ENCODE measurements at regions not wholly inside any gene's neighbourhood (a gene's known extent, or its start where the extent isn't known, plus 50 kb on each side); places are given as distances from the start of the nearest gene placed in this dataset.
"Not testable (repeated sequence)": the region's sequence is repeated elsewhere in the genome, so short reads cannot be mapped to it uniquely, and the experiment has no call there.

DNA sequence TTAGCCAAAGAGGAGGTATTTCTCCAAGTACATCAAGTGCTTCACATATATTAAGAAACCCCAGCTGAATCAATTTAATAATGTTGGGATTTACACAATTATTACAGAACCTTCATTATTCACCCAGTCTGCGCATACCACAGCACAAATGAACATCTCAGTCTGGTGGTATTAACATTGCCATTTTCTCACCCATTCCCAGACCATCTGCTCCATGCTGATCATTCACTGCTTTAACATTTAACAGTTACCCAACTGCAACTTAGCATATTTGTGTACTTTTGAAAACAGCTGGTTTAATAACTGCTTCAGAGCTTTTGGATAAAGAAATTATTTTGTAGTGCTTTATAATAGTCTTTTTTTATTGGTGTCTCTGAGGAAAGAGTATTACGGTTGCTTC lies 1072.1 kb downstream of the NXPH1 start:
- no peak for DNase-seq (ENCODE audit: low read depth)

DNA sequence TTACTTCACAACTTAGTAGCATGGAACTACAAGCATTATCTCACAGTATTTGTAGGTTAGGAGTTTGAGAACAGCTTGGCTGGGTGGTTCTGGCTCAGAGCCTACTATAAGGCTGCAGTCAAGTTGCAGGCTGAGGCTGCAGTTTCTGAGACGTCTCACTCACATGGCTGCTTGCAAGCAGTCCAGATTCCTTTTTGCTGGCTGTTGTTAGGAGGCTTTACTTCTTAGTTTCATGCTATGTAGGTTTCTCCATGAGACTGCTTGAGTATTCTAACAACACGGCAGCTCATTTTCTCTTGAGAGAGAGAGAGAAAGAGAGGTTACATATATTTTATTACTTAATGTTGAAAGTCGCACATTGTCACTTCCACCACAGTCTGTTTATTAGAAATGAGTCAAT lies 1073.9 kb downstream of the NXPH1 start:
- DNase-seq (ENCODE audit: low read depth), result no peak

DNA sequence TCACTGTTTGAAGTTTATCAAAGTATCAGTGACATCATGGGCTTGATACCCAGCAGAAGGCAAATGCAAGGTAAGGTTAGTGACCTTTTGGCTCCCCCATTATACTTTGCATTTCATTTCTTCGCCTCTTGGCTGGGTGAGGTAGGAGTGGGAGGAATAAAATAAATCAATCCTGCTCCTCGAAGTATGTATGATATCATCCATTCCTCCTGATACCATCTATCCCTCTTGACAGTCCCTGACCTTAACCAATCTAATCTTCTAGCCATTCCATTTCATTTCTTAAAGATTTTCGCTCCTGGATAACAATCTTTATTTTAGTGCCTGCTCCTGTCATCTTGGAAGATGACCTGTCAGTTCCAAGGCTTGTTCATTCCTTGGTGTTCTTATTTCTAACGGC lies 1083.3 kb downstream of the NXPH1 start:
- DNase-seq (ENCODE audit: low read depth), result no peak

DNA sequence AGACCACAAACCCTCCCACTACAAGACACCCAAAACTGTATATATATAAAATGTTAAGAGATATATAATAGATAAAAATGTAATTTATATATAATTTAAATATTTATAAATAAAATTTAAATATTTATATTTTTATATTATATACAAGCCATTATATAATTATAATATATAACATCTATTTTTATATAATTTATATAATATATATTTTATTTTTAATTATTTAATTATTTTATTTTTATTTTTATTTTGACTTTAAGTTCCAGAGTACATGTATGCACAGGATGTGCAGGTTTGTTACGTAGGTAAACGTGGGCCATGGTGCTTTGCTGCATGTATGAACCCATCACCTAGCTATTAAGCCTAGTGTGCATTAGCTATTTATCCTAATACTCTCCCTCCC lies 1090.2 kb downstream of the NXPH1 start:
- no peak for DNase-seq (ENCODE audit: low read depth)

DNA sequence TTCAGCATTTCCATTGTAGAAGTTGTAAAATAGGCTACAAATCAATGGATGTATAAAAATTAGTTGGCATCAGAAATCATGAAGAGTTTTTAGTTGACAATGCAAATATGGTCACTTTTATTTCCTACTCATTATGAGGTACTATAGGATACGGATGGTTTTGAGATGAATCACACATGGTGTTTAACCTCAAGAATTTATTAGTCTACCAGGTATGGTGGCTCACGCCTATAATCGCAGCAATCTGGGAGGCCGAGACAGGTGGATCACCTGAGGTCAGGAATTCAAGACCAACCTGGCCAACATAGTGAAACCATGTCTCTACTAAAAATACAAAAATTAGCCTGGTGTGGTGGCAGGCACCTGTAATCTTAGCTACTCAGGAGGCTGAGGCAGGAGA lies 1119.0 kb downstream of the NXPH1 start:
- not testable (repeated sequence) for DNase-seq (ENCODE audit: low read depth)

DNA sequence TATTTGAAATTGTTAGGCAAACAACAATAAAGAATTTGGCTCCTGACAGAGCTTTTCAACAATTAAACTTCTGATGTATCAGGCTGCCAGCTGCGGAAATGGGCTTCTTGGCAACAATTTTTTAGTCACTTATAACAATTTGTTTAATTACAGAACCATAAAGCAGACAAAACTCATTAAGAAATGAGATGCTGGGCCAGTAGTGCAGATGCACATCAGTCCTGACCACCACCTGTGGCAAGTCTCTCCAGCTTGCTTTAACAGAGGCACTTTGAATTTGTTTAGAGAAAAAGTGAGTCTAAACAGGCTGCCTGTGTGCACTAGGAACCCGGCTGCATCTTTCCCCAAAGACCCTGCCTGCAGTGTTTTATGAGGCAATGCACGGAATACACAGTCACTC lies 1124.4 kb downstream of the NXPH1 start:
- DNase-seq (ENCODE audit: low read depth), result no peak

DNA sequence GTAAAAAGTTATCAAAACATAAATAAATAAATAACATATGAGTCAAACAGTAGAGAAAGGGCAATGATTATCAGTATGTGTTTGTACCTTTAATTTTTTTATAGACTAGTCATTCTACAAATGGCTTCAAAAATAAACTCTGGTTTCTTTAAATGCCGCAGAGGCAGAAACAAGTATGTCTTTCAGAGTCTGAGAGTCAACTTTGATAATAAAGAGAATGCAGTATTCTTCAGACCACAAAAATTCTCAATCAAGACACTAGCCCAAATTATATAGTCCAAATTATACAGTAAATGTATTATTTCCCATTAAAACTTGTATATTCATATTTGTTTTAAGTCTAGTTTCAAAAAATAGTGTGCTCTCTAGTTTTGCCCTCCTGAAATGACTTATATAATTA lies 1142.3 kb downstream of the NXPH1 start:
- DNase-seq (ENCODE audit: low read depth), result no peak

DNA sequence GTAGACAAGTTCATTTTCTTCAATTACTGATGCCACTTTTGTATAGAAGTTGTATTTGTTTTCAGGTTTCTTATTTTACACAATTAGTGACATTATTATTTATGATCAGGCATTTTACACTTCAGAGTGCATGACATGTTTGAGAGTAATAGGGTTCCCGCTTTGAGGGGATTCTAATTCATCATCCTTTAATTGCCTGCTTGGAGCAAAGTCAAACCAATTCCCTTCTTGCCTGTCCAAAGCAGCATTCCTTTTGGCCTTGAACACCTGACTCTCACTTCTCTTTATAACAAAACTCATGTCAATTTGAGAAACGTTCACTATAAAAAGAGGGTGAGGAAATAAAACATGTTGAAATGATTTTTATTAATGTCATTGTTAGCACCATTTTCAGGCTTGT lies 1149.4 kb downstream of the NXPH1 start:
- no peak for DNase-seq (ENCODE audit: low read depth)

DNA sequence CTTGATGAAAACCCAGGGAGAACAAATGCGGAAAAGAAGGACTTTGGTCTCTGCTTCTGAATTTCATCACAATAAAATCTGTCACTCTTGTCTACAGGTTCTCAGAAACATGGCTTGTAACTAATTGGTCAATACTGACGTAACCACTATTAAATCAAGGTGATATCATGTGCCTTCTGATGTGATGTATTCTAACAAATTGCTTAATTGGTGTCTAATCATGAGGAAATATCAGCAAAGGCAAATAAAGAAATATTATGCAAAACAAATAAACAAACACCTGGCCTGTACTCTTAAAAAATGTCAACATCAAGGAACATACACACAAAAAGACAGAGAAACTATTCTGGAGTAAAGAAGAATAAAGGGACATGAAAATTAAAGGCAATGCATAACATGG lies 1165.0 kb downstream of the NXPH1 start:
- no peak for DNase-seq (ENCODE audit: low read depth)

DNA sequence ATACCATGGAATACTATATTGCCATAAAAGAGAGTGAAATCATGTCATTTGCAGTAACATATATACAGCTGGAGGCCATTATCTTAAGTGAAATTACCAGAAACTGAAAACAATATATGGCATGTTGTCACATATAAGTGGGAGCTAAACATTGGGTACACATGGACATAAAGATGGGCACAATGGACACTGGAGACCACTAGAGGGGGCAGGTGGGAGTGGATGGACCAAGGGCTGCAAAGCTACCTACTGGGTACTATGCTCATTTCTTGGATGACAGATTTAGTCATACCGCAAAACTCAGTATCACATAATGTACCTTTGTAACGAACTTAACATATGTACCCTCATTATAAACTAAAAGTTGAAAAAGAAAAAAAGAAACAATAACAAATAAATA lies 1167.6 kb downstream of the NXPH1 start:
- DNase-seq (ENCODE audit: low read depth), result no peak

DNA sequence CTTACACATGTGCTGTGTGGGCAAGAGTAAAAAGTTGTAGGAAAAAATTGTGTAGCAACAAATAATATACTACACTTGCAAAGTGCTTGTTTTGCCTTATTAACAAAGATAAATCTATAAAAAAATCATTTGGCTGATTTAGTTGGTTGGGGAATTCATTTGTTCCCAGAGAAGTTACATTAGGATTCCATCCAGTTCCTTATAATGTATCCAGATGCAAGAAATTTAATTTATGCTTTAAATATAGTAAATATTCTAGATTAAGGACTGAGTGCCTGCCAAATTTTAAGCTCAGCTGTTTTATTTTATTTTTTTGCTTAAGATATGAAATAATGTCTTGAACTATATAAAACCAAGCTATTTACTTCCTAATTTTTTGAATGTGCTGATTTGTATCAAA lies 1169.9 kb downstream of the NXPH1 start:
- no peak for DNase-seq (ENCODE audit: low read depth)

DNA sequence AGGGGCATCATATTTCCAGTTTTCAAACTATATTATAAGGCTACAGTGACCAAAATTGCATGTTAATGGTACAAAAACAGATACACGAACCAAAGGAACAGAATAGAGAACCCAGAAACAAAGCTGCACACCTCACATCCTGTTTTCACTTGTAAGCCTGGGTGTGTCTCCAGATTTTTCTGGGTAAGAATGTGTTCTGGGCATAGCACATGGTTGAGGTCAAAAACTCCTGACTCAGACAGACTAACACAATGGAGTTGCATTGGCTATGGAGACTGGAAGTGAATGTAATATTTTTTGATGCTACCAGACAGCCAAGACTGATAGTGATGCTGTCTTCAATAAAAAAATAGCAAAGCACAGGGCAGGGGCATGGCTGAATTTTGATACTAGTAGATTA lies 1175.2 kb downstream of the NXPH1 start:
- DNase-seq (ENCODE audit: low read depth), result no peak

DNA sequence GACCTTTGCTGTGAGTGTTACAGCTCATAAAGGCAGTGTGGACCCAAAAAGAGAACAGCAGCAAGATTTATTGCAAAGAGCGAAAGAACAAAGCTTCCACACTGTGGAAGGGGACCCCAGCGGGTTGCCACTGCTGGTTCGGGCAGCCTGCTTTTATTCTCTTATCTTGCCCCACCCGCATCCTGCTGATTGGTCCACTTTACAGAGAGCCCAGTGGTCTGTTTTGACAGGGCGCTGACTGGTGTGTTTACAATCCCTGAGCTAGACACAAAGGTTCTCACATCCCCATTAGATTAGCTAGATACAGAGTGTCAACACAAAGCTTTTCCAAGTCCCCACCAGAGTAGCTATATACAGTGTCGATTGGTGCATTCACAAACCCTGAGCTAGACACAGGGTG lies 1187.5 kb downstream of the NXPH1 start:
- not testable (repeated sequence) for DNase-seq (ENCODE audit: low read depth)

DNA sequence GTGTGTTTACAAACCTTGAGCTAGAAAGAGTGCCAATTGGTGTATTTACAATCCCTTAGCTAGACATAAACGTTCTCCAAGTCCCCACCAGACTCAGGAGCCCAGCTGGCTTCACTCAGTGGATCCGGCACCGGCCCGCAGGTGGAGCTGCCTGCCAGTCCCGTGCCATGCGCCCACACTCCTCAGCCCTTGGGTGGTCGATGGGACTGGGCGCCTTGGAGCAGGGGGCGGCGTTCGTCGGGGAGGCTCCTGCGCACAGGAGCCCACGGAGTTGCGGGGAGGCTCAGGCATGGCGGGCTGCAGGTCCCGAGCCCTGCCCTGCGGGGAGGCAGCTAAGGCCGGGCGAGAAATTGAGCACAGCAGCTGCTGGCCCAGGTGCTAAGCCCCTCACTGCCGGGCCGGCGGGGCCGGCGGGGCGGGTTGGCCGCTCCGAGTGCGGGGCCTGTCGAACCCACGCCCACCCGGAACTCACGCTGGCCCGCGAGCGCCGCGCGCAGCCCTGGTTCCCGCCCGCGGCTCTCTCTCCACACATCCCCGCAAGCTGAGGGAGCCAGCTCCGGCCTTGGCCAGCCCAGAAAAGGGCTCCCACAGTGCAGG lies 1188.0 kb downstream of the NXPH1 start:
- DNase-seq (ENCODE audit: low read depth), result not testable (repeated sequence)

DNA sequence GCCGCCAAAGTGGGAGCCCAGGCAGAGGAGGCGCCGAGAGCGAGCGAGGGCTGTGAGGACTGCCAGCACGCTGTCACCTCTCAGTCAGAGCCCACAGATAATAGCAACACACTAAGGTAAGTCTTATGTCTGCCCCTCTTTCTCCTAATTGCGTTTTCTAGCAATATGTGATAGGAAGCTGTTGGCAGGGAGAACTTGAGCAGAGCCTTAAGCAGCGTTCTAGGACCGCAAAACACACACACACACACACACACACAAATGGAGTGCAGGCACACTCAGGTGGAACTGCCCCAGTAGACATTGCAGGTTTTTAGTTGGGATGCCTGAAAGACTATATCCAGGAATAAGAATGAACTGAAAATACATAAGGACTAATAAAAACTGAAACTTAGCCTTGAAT lies 1188.5 kb downstream of the NXPH1 start:
- DNase-seq (ENCODE audit: low read depth), result no peak

DNA sequence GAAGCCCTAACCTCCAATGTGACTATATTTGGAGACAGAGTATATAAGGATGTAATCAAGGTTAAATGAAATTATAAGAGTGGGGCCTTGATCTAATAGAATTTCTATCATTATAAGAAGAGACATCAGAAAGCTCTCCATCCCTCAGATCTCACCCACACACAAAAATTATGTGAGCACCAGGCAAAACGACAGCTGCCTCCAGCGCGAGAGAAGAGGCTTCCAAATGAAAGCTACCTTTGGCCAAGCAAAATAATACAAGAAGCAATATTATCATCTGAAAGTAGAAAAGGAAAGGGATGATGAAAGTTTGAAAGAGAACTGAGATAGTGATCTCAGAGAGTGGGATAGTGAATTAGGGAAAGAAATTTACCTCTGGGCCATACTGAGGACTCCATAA lies 1192.5 kb downstream of the NXPH1 start:
- no peak for DNase-seq (ENCODE audit: low read depth)

DNA sequence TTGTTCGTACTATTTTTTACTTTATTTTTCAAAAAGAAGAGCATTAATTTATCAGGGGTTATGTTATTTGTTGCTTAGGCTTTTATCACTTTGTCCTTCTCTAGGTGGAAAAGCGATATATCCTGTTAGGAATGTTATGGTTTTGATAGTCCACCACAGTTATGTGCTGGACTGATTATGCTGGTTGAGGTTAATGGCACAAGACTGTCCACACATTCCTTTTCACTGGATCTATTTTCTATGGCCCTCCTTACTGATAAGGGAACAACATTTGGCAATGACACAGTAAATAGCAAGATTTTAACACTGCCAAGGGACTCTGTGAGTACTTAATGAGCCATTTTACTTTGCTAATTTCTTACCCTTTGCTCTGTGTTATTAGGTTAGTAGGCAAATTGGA lies 1212.3 kb downstream of the NXPH1 start:
- DNase-seq (ENCODE audit: low read depth), result no peak

DNA sequence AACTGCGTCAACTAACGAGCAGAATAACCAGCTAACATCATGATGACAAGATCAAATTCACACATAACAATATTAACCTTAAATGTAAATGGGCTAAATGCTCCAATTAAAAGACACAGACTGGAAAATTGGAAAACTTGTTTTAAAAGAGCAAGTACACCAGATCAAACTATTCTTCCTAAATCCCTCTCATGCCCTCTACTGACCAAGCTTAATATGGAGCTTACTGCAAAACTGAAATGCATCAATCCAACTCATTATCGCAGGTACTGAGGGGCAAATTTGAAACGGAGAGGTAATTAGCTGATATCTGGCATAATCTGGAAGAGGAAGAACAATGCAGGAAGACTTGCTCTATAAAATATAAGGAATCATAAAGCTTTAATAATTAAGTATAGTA lies 1223.8 kb downstream of the NXPH1 start:
- DNase-seq (ENCODE audit: low read depth), result no peak

DNA sequence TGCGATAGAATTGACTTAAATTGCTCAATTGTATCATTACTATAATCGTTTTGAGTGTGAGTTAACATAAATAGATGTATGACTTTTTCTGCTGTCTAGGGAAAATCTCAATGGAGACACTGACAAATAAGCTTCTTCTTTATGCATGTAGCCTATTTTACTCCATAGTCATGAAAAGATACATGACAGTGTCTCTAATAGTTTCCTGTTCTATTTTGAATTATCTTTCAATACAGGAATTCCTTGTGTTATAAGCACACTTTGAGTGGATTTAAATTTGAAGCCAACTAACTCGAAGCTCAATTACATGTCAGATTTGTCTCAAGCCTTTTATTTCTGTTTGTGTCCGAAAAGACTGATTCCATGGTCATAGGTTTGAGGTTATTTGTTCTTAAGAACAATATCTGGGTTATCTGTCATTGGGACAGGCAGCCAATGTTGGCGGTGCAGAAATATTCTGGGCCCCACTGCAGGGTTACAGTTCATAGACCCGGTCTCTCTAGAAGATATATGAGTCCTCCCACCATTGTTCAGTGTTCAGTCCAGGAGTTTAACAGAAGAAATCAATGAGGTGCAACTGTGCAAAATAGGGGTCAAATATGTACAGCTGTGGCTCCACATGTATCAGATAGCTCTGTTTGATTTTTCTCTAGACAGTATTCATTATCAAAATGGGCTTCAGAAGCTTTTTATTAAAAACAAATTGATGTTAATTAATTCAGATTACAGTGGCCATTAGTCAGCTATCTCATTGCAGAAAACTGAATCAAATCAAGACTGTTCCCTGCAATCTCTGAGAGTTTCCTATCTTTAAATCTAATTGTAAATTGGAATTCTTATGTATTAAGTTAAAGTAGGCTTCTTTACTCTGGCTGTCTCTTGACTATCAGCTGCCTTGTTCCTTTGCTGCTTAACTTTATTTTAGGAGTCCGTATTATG lies 1238.8 kb downstream of the NXPH1 start:
- no peak for DNase-seq (ENCODE audit: low read depth)

DNA sequence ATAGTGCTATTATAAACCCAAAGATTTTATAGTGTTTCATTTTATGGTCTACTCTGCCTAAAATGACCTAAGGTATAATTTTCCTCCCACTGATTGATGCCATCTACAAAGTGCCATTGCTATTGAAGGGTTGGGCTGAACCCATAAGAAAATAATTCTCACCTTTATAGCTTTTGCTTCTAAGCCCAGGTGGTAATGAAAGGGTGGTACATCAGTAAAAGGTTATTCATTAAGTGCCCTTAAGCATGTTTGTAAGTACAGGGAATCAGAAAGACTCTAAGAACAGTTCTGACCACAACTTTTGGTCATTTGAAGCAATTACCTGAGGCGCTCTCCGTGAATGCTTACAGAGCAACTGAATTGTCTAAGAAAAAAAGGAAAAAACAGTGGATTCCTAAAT lies 1247.3 kb downstream of the NXPH1 start:
- DNase-seq (ENCODE audit: low read depth), result no peak

DNA sequence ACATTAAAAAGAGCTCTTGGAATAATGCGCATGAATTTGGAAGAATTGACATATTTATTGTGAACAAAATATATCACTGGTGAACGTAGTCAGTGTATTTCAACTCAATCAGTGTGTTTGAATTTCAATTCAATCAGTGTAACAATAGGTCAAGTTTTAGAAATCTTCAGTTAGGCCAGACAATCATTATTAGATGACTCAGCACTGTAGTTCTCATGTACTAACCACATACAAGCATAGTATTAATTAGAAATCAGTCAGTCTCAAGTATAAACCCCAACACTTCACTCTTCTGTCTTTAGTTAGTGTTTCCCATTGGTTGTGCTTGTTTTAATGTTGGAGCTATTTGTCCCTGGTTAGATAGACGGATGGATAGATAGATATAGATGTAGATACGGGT lies 1247.9 kb downstream of the NXPH1 start:
- no peak for DNase-seq (ENCODE audit: low read depth)

DNA sequence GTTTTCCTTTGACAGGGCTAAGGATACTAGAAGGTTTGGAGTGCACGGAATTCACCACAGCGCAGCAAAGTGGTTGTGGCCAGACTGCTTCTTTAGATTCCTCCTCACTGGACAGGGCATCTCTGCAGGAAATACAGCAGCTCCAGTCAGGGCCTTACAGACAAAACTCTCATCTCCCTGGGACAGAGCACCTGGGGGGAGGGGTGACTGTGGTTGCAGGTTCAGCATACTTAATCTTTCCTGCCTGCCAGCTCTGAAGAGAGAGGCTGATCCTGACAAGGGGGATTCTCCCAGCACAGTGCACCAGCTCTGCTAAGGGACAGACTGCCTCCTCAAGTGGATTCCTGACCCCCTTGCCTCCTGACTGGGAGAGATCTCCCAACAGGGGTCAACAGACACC lies 1257.9 kb downstream of the NXPH1 start:
- DNase-seq (ENCODE audit: low read depth), result no peak

DNA sequence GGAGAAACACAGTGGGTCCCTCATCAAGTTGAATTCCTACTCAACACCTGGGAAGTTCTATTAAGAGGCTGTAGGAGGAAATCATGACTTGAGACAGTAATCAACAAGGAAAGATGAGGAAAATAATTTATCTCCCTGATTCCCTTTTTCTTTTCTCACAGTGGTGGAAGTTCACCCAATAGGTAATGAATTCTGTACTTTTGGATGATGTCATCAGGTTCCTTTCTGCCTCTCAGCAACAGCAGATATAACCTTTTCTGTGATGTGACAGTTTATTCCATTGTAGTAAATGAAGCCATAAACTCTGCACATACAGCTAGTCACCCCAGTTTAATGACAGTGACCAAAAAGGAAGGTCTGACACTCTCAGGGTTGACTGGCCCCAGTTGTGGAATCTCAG lies 1265.0 kb downstream of the NXPH1 start:
- no peak for DNase-seq (ENCODE audit: low read depth)

DNA sequence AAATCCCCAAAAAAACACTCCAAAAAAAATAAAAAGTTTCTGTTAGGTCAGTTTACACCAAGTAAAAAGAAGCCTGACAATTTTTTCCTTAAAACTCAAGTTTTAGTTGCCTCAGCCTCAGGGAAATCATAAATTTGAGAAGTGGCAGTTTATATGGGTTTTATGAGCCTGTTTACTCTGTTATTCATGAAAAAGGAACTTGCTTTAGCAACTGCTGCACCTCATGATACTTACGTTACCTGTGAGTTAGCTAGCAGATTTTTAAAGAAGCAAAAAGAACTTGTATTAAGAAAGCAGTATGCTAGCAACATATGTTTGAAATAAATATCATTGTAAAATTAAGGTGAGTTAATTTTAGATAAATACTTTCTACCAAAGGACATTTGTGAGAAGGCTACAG lies 1264.5 kb upstream of the PHF14 start:
- no peak for DNase-seq (ENCODE audit: low read depth)
